Astrocyte (in vitro differentiated cells and primary cell): ENCODE measurements at regions not wholly inside any gene's neighbourhood (a gene's known extent, or its start where the extent isn't known, plus 50 kb on each side); places are given as distances from the start of the nearest gene placed in this dataset.
A peak's percentile ranks its signal among the peaks of the same experiment; 100 is the strongest.

ENCODE experiments used
- DNase-seq: peaks from one replicate; pipeline ENCODE4 v3.0.0-alpha.2; 2010; ENCODE audit warnings: low read depth
- FAIRE-seq: peaks from 2 replicates; lab custom pipeline; 2011; peaks lifted over from hg19 to GRCh38; lab: Jason Lieb, UNC
- H2AFZ ChIP-seq: 2 replicates; pipeline ENCODE4 v1.6.0; 2012; ENCODE audit warnings: low read depth, low read length, inconsistent platforms
- H3K27ac ChIP-seq: 2 replicates; pipeline ENCODE4 v1.5.1; 2011; ENCODE audit warnings: low read depth, low read length, inconsistent platforms
- H3K27me3 ChIP-seq: 2 replicates; pipeline ENCODE4 v1.6.0; 2011; ENCODE audit warnings: low read length, inconsistent platforms; ENCODE audit not compliant: insufficient read depth
- H3K36me3 ChIP-seq: 2 replicates; pipeline ENCODE4 v1.5.1; 2011; ENCODE audit warnings: low read length, inconsistent platforms; ENCODE audit not compliant: insufficient read depth
- H3K4me1 ChIP-seq: 2 replicates; pipeline ENCODE4 v1.5.1; 2011; ENCODE audit warnings: low read length, inconsistent platforms; ENCODE audit not compliant: insufficient read depth
- H3K4me2 ChIP-seq: 2 replicates; pipeline ENCODE4 v1.6.0; 2012; ENCODE audit warnings: low read length, inconsistent platforms
- H3K4me3 ChIP-seq: 2 replicates; pipeline ENCODE4 v1.5.1; 2011; ENCODE audit warnings: low read depth, mild to moderate bottlenecking, low read length, inconsistent platforms; ENCODE audit not compliant: insufficient read depth
- H3K79me2 ChIP-seq: 2 replicates; pipeline ENCODE4 v1.6.0; 2012; ENCODE audit warnings: mild to moderate bottlenecking, low read length, inconsistent platforms; ENCODE audit not compliant: insufficient read depth
- H3K9ac ChIP-seq: 2 replicates; pipeline ENCODE4 v1.6.0; 2012; ENCODE audit warnings: mild to moderate bottlenecking, low read length, inconsistent platforms
- H3K9me3 ChIP-seq: 2 replicates; pipeline ENCODE4 v1.5.1; 2012; ENCODE audit warnings: low read depth, mild to moderate bottlenecking, low read length, inconsistent platforms; ENCODE audit not compliant: insufficient read depth
- H4K20me1 ChIP-seq: 2 replicates; pipeline ENCODE4 v1.6.0; 2012; ENCODE audit warnings: low read length, inconsistent platforms; ENCODE audit not compliant: insufficient read depth
- H3K27ac Mint-ChIP-seq: one replicate; pipeline ENCODE4 v1.8.0; 2021; ENCODE audit warnings: mild to moderate bottlenecking, mixed read lengths; ENCODE audit not compliant: unreplicated experiment
- H3K27me3 Mint-ChIP-seq: one replicate; pipeline ENCODE4 v1.8.0; 2021; ENCODE audit warnings: low read depth, mixed read lengths; ENCODE audit not compliant: unreplicated experiment
- H3K36me3 Mint-ChIP-seq: one replicate; pipeline ENCODE4 v1.8.0; 2021; ENCODE audit warnings: low read depth, mixed read lengths; ENCODE audit not compliant: unreplicated experiment
- H3K4me1 Mint-ChIP-seq: one replicate; pipeline ENCODE4 v1.8.0; 2021; ENCODE audit warnings: low read depth, mixed read lengths; ENCODE audit not compliant: unreplicated experiment
- H3K4me3 Mint-ChIP-seq: one replicate; pipeline ENCODE4 v1.8.0; 2021; ENCODE audit warnings: mild to moderate bottlenecking, moderate library complexity, mixed read lengths; ENCODE audit not compliant: unreplicated experiment
- H3K9me3 Mint-ChIP-seq: one replicate; pipeline ENCODE4 v1.8.0; 2021; ENCODE audit warnings: mild to moderate bottlenecking, mixed read lengths; ENCODE audit not compliant: unreplicated experiment
- EZH2 ChIP-seq: IDR thresholded peaks from 2 replicates; pipeline ENCODE4 v1.6.1; 2012; ENCODE audit warnings: mild to moderate bottlenecking, low read length, inconsistent platforms; ENCODE audit not compliant: insufficient read depth
- TF ChIP-seq, protein P1 (sequence below): IDR thresholded peaks from 2 replicates; pipeline ENCODE4 v1.5.1; 2011; ENCODE audit warnings: low read depth, mild to moderate bottlenecking, inconsistent platforms, low read length, moderate library complexity; ENCODE audit not compliant: insufficient read depth

DNA sequence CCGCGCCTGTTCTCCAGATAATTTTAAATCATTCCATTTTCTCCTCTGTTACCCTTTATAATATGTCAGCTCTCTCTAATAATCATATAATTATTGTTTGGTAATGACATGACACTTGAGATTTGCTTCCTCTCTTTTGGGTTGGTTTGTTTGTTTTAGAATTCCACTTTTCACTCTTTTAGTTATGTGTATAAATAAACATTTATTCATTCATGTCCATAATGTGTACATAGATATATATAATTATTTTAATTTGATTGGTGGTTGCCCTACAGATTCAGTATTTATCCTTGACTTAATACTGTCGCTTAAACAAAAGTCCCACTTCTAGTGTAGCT, 93.4 kb upstream of the FMN2 start:
- no peak for TF ChIP-seq EZH2
- TF ChIP-seq, protein P1, sequence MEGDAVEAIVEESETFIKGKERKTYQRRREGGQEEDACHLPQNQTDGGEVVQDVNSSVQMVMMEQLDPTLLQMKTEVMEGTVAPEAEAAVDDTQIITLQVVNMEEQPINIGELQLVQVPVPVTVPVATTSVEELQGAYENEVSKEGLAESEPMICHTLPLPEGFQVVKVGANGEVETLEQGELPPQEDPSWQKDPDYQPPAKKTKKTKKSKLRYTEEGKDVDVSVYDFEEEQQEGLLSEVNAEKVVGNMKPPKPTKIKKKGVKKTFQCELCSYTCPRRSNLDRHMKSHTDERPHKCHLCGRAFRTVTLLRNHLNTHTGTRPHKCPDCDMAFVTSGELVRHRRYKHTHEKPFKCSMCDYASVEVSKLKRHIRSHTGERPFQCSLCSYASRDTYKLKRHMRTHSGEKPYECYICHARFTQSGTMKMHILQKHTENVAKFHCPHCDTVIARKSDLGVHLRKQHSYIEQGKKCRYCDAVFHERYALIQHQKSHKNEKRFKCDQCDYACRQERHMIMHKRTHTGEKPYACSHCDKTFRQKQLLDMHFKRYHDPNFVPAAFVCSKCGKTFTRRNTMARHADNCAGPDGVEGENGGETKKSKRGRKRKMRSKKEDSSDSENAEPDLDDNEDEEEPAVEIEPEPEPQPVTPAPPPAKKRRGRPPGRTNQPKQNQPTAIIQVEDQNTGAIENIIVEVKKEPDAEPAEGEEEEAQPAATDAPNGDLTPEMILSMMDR = no peak
- peak overlapping the region; percentile 49 for H3K4me3 ChIP-seq
- H2AFZ ChIP-seq = peak overlapping the region; percentile 83
- Mint-ChIP-seq H3K4me3 (peak overlapping the region; percentile 83), H3K9me3 (no peaks in the 10 kb centered on the region), H3K36me3 (no peaks in the 10 kb centered on the region), H3K27ac (no peak overlapping the region), H3K27me3 (peaks cover 24% of the 10 kb centered on the region), H3K4me1 (no peaks in the 10 kb centered on the region)
- H3K9ac ChIP-seq = peak overlapping the region; percentile 57
- DNase-seq (no peak), FAIRE-seq (no peak)
- H3K9me3 ChIP-seq = no peaks in the 10 kb centered on the region
- H3K79me2 ChIP-seq = no peaks in the 10 kb centered on the region
- H4K20me1 ChIP-seq = no peaks in the 10 kb centered on the region
- H3K27me3 ChIP-seq = peaks cover 27% of the 10 kb centered on the region
- H3K27ac ChIP-seq = no peak overlapping the region
- H3K36me3 ChIP-seq = no peaks in the 10 kb centered on the region
- H3K4me2 ChIP-seq = peak overlapping the region; percentile 84
- H3K4me1 ChIP-seq = no peaks in the 10 kb centered on the region

DNA sequence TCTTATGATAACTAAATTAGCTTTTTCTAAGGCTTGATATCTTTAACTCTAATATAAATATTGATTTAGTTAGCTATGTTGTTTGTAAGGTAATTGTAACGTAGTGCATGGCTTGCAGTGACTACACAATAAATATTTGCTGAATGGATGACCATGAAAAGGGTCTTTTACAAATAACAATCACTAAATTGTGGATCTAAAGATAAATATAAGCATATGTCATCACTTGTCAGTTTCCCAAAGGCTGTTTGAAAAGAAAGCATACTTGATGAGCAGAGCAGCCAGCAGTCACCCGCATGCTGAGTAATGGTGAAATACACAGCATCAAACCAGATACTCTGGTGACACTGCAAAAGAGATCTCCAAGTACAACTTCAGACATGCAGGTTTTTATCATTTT, 92.5 kb upstream of the FMN2 start:
- no peaks in the 10 kb centered on the region for H3K36me3 Mint-ChIP-seq
- H3K4me1 ChIP-seq = no peaks in the 10 kb centered on the region
- no peak for TF ChIP-seq EZH2
- TF ChIP-seq, protein P1 = no peak
- H3K79me2 ChIP-seq = no peaks in the 10 kb centered on the region
- H3K4me3 ChIP-seq = no peak overlapping the region
- H3K9me3 ChIP-seq = no peaks in the 10 kb centered on the region
- H3K27me3 Mint-ChIP-seq = peaks cover 24% of the 10 kb centered on the region
- peaks cover 24% of the 10 kb centered on the region for H3K27me3 ChIP-seq
- no peaks in the 10 kb centered on the region for H3K4me1 Mint-ChIP-seq
- H3K27ac ChIP-seq = no peak overlapping the region
- H2AFZ ChIP-seq = no peak overlapping the region
- no peak overlapping the region for H3K4me2 ChIP-seq
- H3K27ac Mint-ChIP-seq = no peak overlapping the region
- no peaks in the 10 kb centered on the region for H3K9me3 Mint-ChIP-seq
- H3K4me3 Mint-ChIP-seq = no peak overlapping the region
- no peaks in the 10 kb centered on the region for H3K36me3 ChIP-seq
- H3K9ac ChIP-seq = no peak overlapping the region
- FAIRE-seq (no peak), DNase-seq (no peak)
- no peaks in the 10 kb centered on the region for H4K20me1 ChIP-seq

DNA sequence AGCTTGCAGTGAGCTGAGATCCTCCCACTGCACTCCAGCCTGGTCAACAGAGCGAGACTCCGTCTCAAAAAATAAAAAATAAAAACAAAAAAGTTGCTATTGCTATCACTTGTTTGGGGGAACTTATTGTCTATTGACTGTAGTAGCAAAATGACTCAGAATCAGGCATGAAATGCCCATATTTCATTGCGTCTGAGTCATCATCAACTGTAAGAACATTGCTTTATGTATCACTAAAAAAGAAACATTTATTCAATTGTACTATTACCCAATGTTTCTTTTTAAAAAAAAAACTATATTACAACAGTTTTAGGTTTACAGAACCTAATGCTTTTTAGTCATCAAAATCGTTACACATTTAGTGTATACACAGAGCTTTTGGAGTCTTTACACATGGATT, 91.0 kb upstream of the FMN2 start:
- TF ChIP-seq, protein P1 = no peak
- no peak for TF ChIP-seq EZH2
- Histone ChIP-seq H3K36me3 (no peaks in the 10 kb centered on the region), H2AFZ (no peak overlapping the region), H3K4me2 (no peak overlapping the region), H3K27ac (no peak overlapping the region), H3K9me3 (no peaks in the 10 kb centered on the region), H3K9ac (no peak overlapping the region), H3K79me2 (no peaks in the 10 kb centered on the region), H3K4me3 (no peak overlapping the region), H3K27me3 (peaks cover 12% of the 10 kb centered on the region), H4K20me1 (no peaks in the 10 kb centered on the region), H3K4me1 (no peaks in the 10 kb centered on the region)
- Mint-ChIP-seq H3K9me3 (no peaks in the 10 kb centered on the region), H3K27ac (no peak overlapping the region), H3K4me3 (no peak overlapping the region), H3K36me3 (no peaks in the 10 kb centered on the region), H3K27me3 (peaks cover 22% of the 10 kb centered on the region), H3K4me1 (no peaks in the 10 kb centered on the region)
- FAIRE-seq = no peak
- DNase-seq = peak; percentile 53
